H1 (cell line): ENCODE measurements at regions not wholly inside any gene's neighbourhood (a gene's known extent, or its start where the extent isn't known, plus 50 kb on each side); places are given as distances from the start of the nearest gene placed in this dataset.

Experiments used
- ATF3 ChIP-seq: IDR thresholded peaks from 2 replicates; pipeline ENCODE4 v1.6.1; 2011; ENCODE audit warnings: low read depth, mild to moderate bottlenecking, low read length; ENCODE audit not compliant: insufficient read depth
- BACH1 ChIP-seq: IDR thresholded peaks from 2 replicates; pipeline ENCODE4 v1.6.1; 2012; ENCODE audit warnings: low read length, improper control_type of control experiment
- CEBPB ChIP-seq: IDR thresholded peaks from 2 replicates; pipeline ENCODE4 v1.6.1; 2012; ENCODE audit warnings: low read depth, low read length
- CTCF ChIP-seq, 3 experiments: IDR thresholded peaks; 1 replicate in 2 of 3; 2 replicates in 1 of 3; pipeline versions ENCODE4 v1.5.1 to v1.6.1; 2011; ENCODE audit warnings: low read length in 3 of 3, mild to moderate bottlenecking in 3 of 3, inconsistent platforms in 2 of 3, low read depth in 1 of 3, moderate library complexity in 1 of 3; ENCODE audit not compliant: insufficient read depth in 1 of 3; ENCODE audit errors: control extremely low read depth in 1 of 3
- EP300 ChIP-seq, 2 experiments: IDR thresholded peaks; 1 replicate in 1 of 2; 2 replicates in 1 of 2; pipeline ENCODE4 v1.6.1; 2011 to 2012; ENCODE audit warnings: low read depth in 2 of 2, low read length in 2 of 2, mild to moderate bottlenecking in 2 of 2, borderline replicate concordance in 1 of 2, inconsistent platforms in 1 of 2, moderate library complexity in 1 of 2
- JUN ChIP-seq: IDR thresholded peaks from 2 replicates; pipeline ENCODE4 v1.6.1; 2011; ENCODE audit warnings: low read depth, mild to moderate bottlenecking, improper control_type of control experiment, low read length
- KDM1A ChIP-seq: fragments of 200-600, 300-600 bp; sonication (generic); IDR thresholded peaks from 2 replicates; pipeline ENCODE4 v1.7.1; 2016; ENCODE audit warnings: mild to moderate bottlenecking, low read length, borderline replicate concordance
- POLR2A ChIP-seq, 2 experiments: IDR thresholded peaks; 1 replicate in 1 of 2; 2 replicates in 1 of 2; pipeline ENCODE4 v1.6.1; 2011; ENCODE audit warnings: low read depth in 2 of 2, low read length in 2 of 2, mild to moderate bottlenecking in 2 of 2; ENCODE audit errors: control extremely low read depth in 1 of 2
- TEAD4 ChIP-seq: IDR thresholded peaks from 2 replicates; pipeline ENCODE4 v1.6.1; 2012; ENCODE audit warnings: low read depth, low read length, inconsistent platforms, mixed read lengths

DNA sequence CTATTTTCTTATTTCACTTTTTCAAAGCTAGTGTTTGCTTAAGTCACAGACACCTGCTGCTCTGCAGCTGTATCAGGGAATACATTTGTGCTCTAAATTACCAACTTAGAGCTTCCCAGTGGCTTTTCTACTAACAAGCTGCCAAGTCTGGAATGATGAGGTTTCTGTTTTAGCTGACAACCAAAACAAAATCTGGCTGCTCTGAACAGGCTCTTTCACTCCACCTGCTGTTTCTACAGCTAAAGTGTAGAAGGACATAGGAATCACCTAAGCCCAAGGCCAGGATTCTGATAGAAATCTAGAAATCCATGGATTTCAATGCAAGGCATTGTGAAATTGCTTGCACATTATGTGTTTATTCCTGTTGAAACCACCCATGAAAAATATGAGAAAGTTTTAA is 201.2 kb downstream of the SUCLG1 start:
- no peak for TF ChIP-seq EP300 (IDR thresholded peaks at IDR 0.05; ENCODE audit: borderline replicate concordance in 1 of 2, low read depth in 2 of 2, low read length in 2 of 2)
- TF ChIP-seq ATF3, result no peak
- TF ChIP-seq JUN, result no peak
- no peak for TF ChIP-seq KDM1A
- no peak for TF ChIP-seq TEAD4
- peak in 2 of 3 experiments; percentile 52 to 55; a peak in 3 of 4 replicates for TF ChIP-seq CTCF (IDR thresholded peaks at IDR 0.05; ENCODE audit: control extremely low read depth in 1 of 3, insufficient read depth in 1 of 3, low read depth in 1 of 3, low read length in 3 of 3)
- no peak for TF ChIP-seq POLR2A (IDR thresholded peaks at IDR 0.05; ENCODE audit: control extremely low read depth in 1 of 2, low read depth in 2 of 2, low read length in 2 of 2)
- TF ChIP-seq BACH1, result no peak
- no peak for TF ChIP-seq CEBPB
